Ovary (tissue), 7 donors: ENCODE measurements at regions not wholly inside any gene's neighbourhood (a gene's known extent, or its start where the extent isn't known, plus 50 kb on each side); places are given as distances from the start of the nearest gene placed in this dataset.

Experiments used
- DNase-seq, 5 donors: peaks; one replicate each; pipeline ENCODE4 v3.0.0-alpha.2; 2019 to 2020
- H3K27ac ChIP-seq, 2 donors: fragments of 200-600 bp; one replicate each; pipeline versions ENCODE4 v1.5.1 to v1.8.0; 2019 to 2022
- H3K27me3 ChIP-seq: fragments of 200-600 bp; one replicate; pipeline ENCODE4 v1.8.0; 2022
- H3K36me3 ChIP-seq: fragments of 200-600 bp; sonication (generic); one replicate; pipeline ENCODE4 v1.5.1; 2019
- H3K4me1 ChIP-seq: one replicate; pipeline ENCODE4 v1.8.1; 2013; ENCODE audit warnings: mild to moderate bottlenecking, moderate library complexity; ENCODE audit not compliant: insufficient read depth
- H3K4me3 ChIP-seq: fragments of 200-600 bp; sonication (generic); one replicate; pipeline ENCODE4 v1.5.1; 2017
- H3K9me3 ChIP-seq, 2 donors: fragments of 200-600 bp in 1 of 2; sonication (generic) in 1 of 2; one replicate each; pipeline versions ENCODE4 v1.5.1 to v1.8.1; 2013 to 2019; ENCODE audit warnings: mild to moderate bottlenecking in 1 of 2, moderate library complexity in 1 of 2
- EP300 ChIP-seq: sonication (generic); formaldehyde crosslinking; IDR thresholded peaks from one replicate; pipeline ENCODE4 v1.6.1; 2017; ENCODE audit warnings: antibody characterized with exemption
- POLR2A ChIP-seq: fragments of 450-650 bp; IDR thresholded peaks from one replicate; pipeline ENCODE4 v1.6.1; 2017; ENCODE audit warnings: antibody characterized with exemption, mild to moderate bottlenecking, moderate library complexity
- WGBS, 3 donors: extraction: QIAGEN DNeasy Blood & Tissue Kit in 1 of 3; methylation state at CpG; one replicate each; pipeline versions ENCODE4 v1.1.5 to v1.1.7; 2013 to 2017; 5-methylcytosine and 5-hydroxymethylcytosine counted together
- intact Hi-C, 4 donors: fragments of 100-400 bp; cut with DNase I; formaldehyde crosslinking; loops; one replicate each; pipeline versions ENCODE4 v1.11.0 to v1.15.1; 2022 to 2023
- TF ChIP-seq, protein P1 (sequence below), 3 donors: fragments of 450-650 bp in 2 of 3; fragments of 200-600 bp in 1 of 3; IDR thresholded peaks; one replicate each; pipeline versions ENCODE4 v1.5.1 to v1.8.0; 2016 to 2022; ENCODE audit warnings: antibody characterized with exemption in 3 of 3, mild to moderate bottlenecking in 1 of 3
- donor health status: DM: no; HTN: no; CAD: no; lungs with moderate emphysema.
- donor health status: DM: no; HTN: no; CAD: no.
- donor health status: Bipolar disorder and iron deficiency.
- donor health status: DM: no; HTN: no; CAD: no.
- donor health status: DM: yes; HTN: yes; CAD: no.

GRCh38 chr17:53039981-53040380, 782.7 kb upstream of the KIF2B start:
- no peak overlapping the region for H3K4me3 ChIP-seq
- no peaks in the 10 kb centered on the region for H3K4me1 ChIP-seq
- H3K27ac ChIP-seq = no peak overlapping the region
- intact Hi-C loops = no loop called here
- no peaks in the 10 kb centered on the region for H3K9me3 ChIP-seq
- H3K36me3 ChIP-seq = no peaks in the 10 kb centered on the region
- TF ChIP-seq, protein P1, sequence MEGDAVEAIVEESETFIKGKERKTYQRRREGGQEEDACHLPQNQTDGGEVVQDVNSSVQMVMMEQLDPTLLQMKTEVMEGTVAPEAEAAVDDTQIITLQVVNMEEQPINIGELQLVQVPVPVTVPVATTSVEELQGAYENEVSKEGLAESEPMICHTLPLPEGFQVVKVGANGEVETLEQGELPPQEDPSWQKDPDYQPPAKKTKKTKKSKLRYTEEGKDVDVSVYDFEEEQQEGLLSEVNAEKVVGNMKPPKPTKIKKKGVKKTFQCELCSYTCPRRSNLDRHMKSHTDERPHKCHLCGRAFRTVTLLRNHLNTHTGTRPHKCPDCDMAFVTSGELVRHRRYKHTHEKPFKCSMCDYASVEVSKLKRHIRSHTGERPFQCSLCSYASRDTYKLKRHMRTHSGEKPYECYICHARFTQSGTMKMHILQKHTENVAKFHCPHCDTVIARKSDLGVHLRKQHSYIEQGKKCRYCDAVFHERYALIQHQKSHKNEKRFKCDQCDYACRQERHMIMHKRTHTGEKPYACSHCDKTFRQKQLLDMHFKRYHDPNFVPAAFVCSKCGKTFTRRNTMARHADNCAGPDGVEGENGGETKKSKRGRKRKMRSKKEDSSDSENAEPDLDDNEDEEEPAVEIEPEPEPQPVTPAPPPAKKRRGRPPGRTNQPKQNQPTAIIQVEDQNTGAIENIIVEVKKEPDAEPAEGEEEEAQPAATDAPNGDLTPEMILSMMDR (IDR thresholded peaks at IDR 0.05) = no peak
- TF ChIP-seq EP300 (no peak), POLR2A (no peak)
- H3K27me3 ChIP-seq = no peaks in the 10 kb centered on the region
- DNase-seq = no peak

- H3K27ac ChIP-seq = no peak overlapping the region
- DNase-seq = no peak
- H3K9me3 ChIP-seq = no peaks in the 10 kb centered on the region
- no peaks in the 10 kb centered on the region for H3K4me1 ChIP-seq
- no peak overlapping the region for H3K4me3 ChIP-seq
- no peak for TF ChIP-seq POLR2A
- TF ChIP-seq EP300 = no peak
- TF ChIP-seq, protein P1 (IDR thresholded peaks at IDR 0.05) = no peak
- H3K36me3 ChIP-seq = no peaks in the 10 kb centered on the region
- H3K27me3 ChIP-seq = no peaks in the 10 kb centered on the region
- intact Hi-C loops = no loop called here
Observed at GRCh38 chr17:53033297-53033696, 789.4 kb upstream of the KIF2B start.

DNA sequence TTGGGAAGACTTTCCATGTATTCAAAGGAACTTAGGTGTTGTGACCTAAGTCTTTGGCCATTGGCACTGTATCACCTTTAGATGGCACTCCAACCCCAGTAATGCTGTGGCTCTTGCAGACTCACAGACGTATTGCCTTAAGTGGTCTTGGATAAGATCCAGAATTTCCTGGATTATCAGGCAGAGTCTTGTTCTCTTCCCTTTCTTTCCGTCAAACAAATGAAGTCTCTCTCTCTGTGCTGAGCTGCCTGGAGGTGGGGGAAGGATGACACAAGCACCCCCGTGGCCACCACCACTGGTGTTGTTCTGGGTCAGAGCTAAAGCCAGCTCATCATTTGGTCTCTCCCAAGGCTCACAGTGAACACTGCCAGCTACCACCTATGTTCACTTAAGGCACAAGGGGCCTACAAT, 789.9 kb upstream of the KIF2B start:
- H3K9me3 ChIP-seq = no peaks in the 10 kb centered on the region
- no peak overlapping the region for H3K27ac ChIP-seq
- H3K36me3 ChIP-seq = no peaks in the 10 kb centered on the region
- H3K27me3 ChIP-seq = no peaks in the 10 kb centered on the region
- H3K4me1 ChIP-seq = no peaks in the 10 kb centered on the region
- no peak for DNase-seq
- WGBS, 3 donors = 10 to 25% (median 15%) methylated on average over 3 of the region's 3 CpGs
- H3K4me3 ChIP-seq = no peak overlapping the region
- intact Hi-C loops = no loop called here
- TF ChIP-seq POLR2A = no peak
- TF ChIP-seq, protein P1 (IDR thresholded peaks at IDR 0.05) = no peak

DNA sequence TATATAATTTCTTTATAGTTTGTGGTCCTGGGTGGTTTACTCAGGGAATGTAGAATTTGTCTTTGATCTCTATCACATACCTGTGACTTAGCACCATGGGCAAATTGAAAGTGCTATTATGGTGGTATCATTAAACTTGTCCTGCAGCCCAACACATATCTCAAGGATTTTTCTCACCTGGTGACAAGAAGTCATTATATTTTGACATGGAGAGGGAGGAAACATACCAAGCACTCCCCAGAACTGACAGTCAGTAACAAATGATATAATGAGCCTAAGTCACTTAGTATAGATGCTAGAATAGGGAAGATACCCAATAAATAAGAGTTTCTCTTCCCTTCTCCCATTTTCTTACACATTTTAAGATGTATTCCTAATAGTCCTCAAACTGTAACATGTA, 805.5 kb upstream of the KIF2B start:
- H3K4me3 ChIP-seq = no peak overlapping the region
- TF ChIP-seq, protein P1 (IDR thresholded peaks at IDR 0.05) = no peak
- TF ChIP-seq POLR2A = no peak
- no peak for TF ChIP-seq EP300
- no peak overlapping the region for H3K27ac ChIP-seq
- no peak for DNase-seq
- no peaks in the 10 kb centered on the region for H3K4me1 ChIP-seq
- H3K9me3 ChIP-seq = no peaks in the 10 kb centered on the region
- intact Hi-C loops = loop anchor here in 1 of 4 donors (1.0 kb wide), 1 partner anchor 43 kb away; no protein-coding TSS in a partner anchor
- H3K27me3 ChIP-seq = no peaks in the 10 kb centered on the region
- no peaks in the 10 kb centered on the region for H3K36me3 ChIP-seq

GRCh38 chr17:53016085-53016484, 806.6 kb upstream of the KIF2B start:
- TF ChIP-seq, protein P1 (IDR thresholded peaks at IDR 0.05) = no peak
- TF ChIP-seq POLR2A (no peak), EP300 (no peak)
- DNase-seq = no peak
- Histone ChIP-seq H3K4me1 (no peaks in the 10 kb centered on the region), H3K27ac (no peak overlapping the region), H3K36me3 (no peaks in the 10 kb centered on the region), H3K4me3 (no peak overlapping the region), H3K9me3 (no peaks in the 10 kb centered on the region), H3K27me3 (no peaks in the 10 kb centered on the region)
- intact Hi-C loops = no loop called here
